ENCODE measurements at regions not wholly inside any gene's neighbourhood (a gene's known extent, or its start where the extent isn't known, plus 50 kb on each side); places are given as distances from the start of the nearest gene placed in this dataset.

DNA sequence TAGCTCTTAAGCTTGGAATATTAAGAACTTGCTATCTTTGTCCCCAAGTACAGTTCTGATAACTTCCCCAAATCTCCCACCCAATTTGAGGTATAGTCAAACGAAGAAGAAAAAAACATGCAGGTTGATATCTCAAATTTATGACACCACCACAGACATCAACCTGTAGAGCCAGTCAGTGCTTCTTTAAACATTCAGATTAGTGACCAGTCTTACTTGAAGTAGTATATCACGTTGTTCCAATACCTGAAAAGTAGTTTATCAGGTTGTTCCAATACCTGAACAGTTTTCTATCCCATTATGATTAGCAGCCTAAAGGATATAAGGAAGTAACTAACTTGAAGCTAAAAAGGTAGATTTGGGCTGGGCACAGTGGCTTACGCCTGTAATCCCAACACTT, 85.3 kb downstream of the ALDH8A1 start:
- TF ChIP-seq, protein P1, sequence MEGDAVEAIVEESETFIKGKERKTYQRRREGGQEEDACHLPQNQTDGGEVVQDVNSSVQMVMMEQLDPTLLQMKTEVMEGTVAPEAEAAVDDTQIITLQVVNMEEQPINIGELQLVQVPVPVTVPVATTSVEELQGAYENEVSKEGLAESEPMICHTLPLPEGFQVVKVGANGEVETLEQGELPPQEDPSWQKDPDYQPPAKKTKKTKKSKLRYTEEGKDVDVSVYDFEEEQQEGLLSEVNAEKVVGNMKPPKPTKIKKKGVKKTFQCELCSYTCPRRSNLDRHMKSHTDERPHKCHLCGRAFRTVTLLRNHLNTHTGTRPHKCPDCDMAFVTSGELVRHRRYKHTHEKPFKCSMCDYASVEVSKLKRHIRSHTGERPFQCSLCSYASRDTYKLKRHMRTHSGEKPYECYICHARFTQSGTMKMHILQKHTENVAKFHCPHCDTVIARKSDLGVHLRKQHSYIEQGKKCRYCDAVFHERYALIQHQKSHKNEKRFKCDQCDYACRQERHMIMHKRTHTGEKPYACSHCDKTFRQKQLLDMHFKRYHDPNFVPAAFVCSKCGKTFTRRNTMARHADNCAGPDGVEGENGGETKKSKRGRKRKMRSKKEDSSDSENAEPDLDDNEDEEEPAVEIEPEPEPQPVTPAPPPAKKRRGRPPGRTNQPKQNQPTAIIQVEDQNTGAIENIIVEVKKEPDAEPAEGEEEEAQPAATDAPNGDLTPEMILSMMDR (IDR thresholded peaks at IDR 0.05; ENCODE audit: low read length): no peak
- TF ChIP-seq EZH2 (optimal IDR thresholded peaks at IDR 0.05; ENCODE audit: low read depth, low read length): no peak
- no peak for TF ChIP-seq EZH2phosphoT487 (IDR thresholded peaks at IDR 0.05; ENCODE audit: low read length)
